ENCODE measurements at regions not wholly inside any gene's neighbourhood (a gene's known extent, or its start where the extent isn't known, plus 50 kb on each side); places are given as distances from the start of the nearest gene placed in this dataset.
"Not testable (repeated sequence)": the region's sequence is repeated elsewhere in the genome, so short reads cannot be mapped to it uniquely, and the experiment has no call there.

DNA sequence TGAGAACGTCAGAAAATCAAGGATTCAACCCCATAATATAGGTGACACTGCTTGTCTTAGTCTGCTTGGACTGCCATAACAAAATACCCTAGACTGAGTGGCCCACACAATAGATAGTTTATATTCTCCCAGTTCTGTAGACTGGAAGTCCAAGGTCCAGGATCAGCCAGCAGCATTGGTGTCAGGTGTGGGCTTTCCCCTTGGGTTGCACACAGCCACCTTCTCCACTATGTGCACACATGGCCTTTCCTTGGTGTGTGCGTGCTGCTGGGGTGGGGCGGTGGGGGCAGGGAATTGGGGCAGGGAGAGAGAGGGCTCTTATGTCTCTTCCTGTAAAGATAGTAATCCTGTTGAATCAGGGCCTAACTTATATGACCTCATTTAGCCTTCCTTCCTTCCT is 106.4 kb downstream of the SLC25A47 start:
- Histone ChIP-seq H3K4me3 (ENCODE audit: low read length) (no peak overlapping the region), H2AFZ (ENCODE audit: low read depth, low read length) (no peak overlapping the region), H3K27me3 (ENCODE audit: insufficient read depth, low read length) (no peaks in the 10 kb centered on the region), H3K9me3 (ENCODE audit: low read length) (no peaks in the 10 kb centered on the region), H3K4me1 (ENCODE audit: insufficient read depth, low read length) (peaks cover 18% of the 10 kb centered on the region), H3K36me3 (ENCODE audit: insufficient read depth, low read length) (no peaks in the 10 kb centered on the region)

DNA sequence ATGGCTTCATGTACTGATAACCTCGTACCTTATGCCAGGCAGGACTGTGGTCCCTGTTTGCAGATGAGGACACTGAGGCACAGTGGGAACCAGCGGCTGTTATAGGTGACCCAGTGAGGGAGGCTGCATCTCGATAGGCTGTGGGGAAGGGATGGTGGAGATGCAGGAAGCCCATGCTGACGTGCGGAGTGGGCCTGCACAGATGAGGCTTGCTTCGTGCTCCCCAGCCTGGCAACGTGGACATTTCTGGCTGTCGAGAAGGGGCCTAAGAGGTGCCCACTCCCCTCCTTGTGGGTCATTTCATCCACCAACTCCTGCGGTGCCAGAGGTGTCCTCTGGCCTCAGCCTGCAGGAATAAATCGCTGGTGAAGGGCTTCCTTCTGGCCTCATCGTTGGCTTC is 107.4 kb downstream of the SLC25A47 start:
- no peaks in the 10 kb centered on the region for H3K36me3 ChIP-seq (ENCODE audit: insufficient read depth, low read length)

GRCh38 chr14:100431461-100431860 is 108.3 kb downstream of the SLC25A47 start:
- not testable (repeated sequence) for H2AFZ ChIP-seq (ENCODE audit: low read depth, low read length); H3K36me3 ChIP-seq (ENCODE audit: insufficient read depth, low read length); H3K27me3 ChIP-seq (ENCODE audit: insufficient read depth, low read length); H3K9me3 ChIP-seq (ENCODE audit: low read length); H3K4me3 ChIP-seq (ENCODE audit: low read length)
- H3K4me1 ChIP-seq (ENCODE audit: insufficient read depth, low read length): peaks cover 16% of the 10 kb centered on the region

More for the DNA sequence above, 107.4 kb downstream of the SLC25A47 start:
- Histone ChIP-seq H3K27me3 (ENCODE audit: insufficient read depth, low read length) (no peaks in the 10 kb centered on the region), H3K4me3 (ENCODE audit: low read length) (no peak overlapping the region), H2AFZ (ENCODE audit: low read depth, low read length) (no peak overlapping the region), H3K9me3 (ENCODE audit: low read length) (no peaks in the 10 kb centered on the region), H3K4me1 (ENCODE audit: insufficient read depth, low read length) (peaks cover 22% of the 10 kb centered on the region)

DNA sequence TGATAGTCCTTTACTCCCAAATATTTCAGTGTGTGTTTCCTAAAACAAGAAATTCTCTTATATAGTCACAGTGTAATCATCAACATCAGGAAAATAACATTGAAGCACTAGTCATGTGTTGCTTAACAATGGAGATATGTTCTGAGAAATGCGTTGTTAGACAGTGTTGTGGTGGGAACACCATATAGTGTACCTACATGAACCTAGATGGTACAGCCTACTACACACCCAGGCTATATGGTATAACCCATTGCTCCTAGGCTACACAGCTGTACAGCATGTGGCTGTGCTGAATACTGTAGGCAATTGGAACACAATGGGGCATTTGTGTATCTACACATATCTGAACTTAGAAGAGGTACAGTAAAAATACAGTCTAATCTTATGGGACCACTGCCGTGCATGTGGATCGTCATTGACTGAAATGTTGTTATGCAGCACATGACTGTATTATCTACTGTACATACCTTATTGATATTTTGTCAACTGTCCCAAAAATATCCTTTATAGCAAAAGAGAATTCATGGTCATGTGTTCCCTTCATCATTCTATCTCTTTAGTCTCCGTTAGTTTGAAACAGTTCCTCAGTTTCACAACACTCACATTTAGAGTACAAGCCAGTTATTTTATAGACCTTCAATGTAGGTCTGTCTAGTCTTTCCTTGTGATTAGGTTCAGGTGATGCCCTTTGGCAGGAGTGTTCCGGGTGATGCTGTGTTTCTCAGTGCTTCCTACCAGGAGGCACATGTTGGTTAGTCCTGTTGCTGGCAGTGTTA is 109.7 kb downstream of the SLC25A47 start:
- no peaks in the 10 kb centered on the region for H3K27me3 ChIP-seq (ENCODE audit: insufficient read depth, low read length)
- H3K9me3 ChIP-seq (ENCODE audit: low read length): no peaks in the 10 kb centered on the region
- peaks cover 22% of the 10 kb centered on the region for H3K4me1 ChIP-seq (ENCODE audit: insufficient read depth, low read length)
- H2AFZ ChIP-seq (ENCODE audit: low read depth, low read length): no peak overlapping the region
- no peaks in the 10 kb centered on the region for H3K36me3 ChIP-seq (ENCODE audit: insufficient read depth, low read length)
- H3K4me3 ChIP-seq (ENCODE audit: low read length): no peak overlapping the region

GRCh38 chr14:100433428-100433814 is 110.3 kb downstream of the SLC25A47 start:
- no peak overlapping the region for H3K4me3 ChIP-seq (ENCODE audit: low read length)
- H3K4me1 ChIP-seq (ENCODE audit: insufficient read depth, low read length): peaks cover 28% of the 10 kb centered on the region
- no peaks in the 10 kb centered on the region for H3K9me3 ChIP-seq (ENCODE audit: low read length)
- H3K36me3 ChIP-seq (ENCODE audit: insufficient read depth, low read length): no peaks in the 10 kb centered on the region
- H2AFZ ChIP-seq (ENCODE audit: low read depth, low read length): no peak overlapping the region
- H3K27me3 ChIP-seq (ENCODE audit: insufficient read depth, low read length): no peaks in the 10 kb centered on the region

GRCh38 chr14:100434033-100434601 is 111.0 kb downstream of the SLC25A47 start:
- Histone ChIP-seq H3K4me3 (ENCODE audit: low read length) (no peak overlapping the region), H3K4me1 (ENCODE audit: insufficient read depth, low read length) (peaks cover 29% of the 10 kb centered on the region), H3K27me3 (ENCODE audit: insufficient read depth, low read length) (no peaks in the 10 kb centered on the region), H3K36me3 (ENCODE audit: insufficient read depth, low read length) (no peaks in the 10 kb centered on the region), H3K9me3 (ENCODE audit: low read length) (no peaks in the 10 kb centered on the region), H2AFZ (ENCODE audit: low read depth, low read length) (no peak overlapping the region)

- Histone ChIP-seq H2AFZ (ENCODE audit: low read depth, low read length) (no peak overlapping the region), H3K4me3 (ENCODE audit: low read length) (no peak overlapping the region), H3K4me1 (ENCODE audit: insufficient read depth, low read length) (peaks cover 35% of the 10 kb centered on the region), H3K36me3 (ENCODE audit: insufficient read depth, low read length) (no peaks in the 10 kb centered on the region), H3K27me3 (ENCODE audit: insufficient read depth, low read length) (no peaks in the 10 kb centered on the region), H3K9me3 (ENCODE audit: low read length) (no peaks in the 10 kb centered on the region)
These were observed 111.8 kb downstream of the SLC25A47 start for GRCh38 chr14:100434911-100435438.

GRCh38 chr14:100435459-100435858 is 112.3 kb downstream of the SLC25A47 start:
- Histone ChIP-seq H3K9me3 (ENCODE audit: low read length) (no peaks in the 10 kb centered on the region), H2AFZ (ENCODE audit: low read depth, low read length) (no peak overlapping the region), H3K27me3 (ENCODE audit: insufficient read depth, low read length) (no peaks in the 10 kb centered on the region), H3K4me1 (ENCODE audit: insufficient read depth, low read length) (peaks cover 40% of the 10 kb centered on the region), H3K4me3 (ENCODE audit: low read length) (no peak overlapping the region), H3K36me3 (ENCODE audit: insufficient read depth, low read length) (no peaks in the 10 kb centered on the region)

- Histone ChIP-seq H3K4me1 (ENCODE audit: insufficient read depth, low read length) (peaks cover 45% of the 10 kb centered on the region), H3K27me3 (ENCODE audit: insufficient read depth, low read length) (no peaks in the 10 kb centered on the region), H3K9me3 (ENCODE audit: low read length) (no peaks in the 10 kb centered on the region), H3K4me3 (ENCODE audit: low read length) (no peak overlapping the region), H2AFZ (ENCODE audit: low read depth, low read length) (no peak overlapping the region), H3K36me3 (ENCODE audit: insufficient read depth, low read length) (no peaks in the 10 kb centered on the region)
These were observed 113.7 kb downstream of the SLC25A47 start for GRCh38 chr14:100436745-100437406.

DNA sequence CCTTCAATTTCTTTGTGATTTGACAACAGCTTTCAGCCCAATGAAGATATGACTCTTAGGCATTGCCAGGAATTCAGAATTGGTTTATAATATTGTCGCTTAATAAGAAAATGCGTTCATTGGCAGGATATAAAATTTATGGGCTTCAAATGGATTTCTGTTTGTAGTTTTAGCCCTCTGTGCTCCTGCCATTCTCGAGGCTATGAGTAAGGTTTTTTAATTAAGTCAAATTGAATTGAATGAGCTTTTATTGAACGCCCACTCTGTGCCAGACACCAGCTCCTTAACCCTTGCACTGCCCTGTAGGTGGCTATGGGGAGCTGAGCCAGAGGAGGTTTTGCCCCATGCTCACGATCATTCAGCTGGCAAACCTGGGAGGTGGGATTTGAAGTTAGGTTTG is 115.1 kb downstream of the SLC25A47 start:
- Histone ChIP-seq H3K36me3 (ENCODE audit: insufficient read depth, low read length) (no peaks in the 10 kb centered on the region), H2AFZ (ENCODE audit: low read depth, low read length) (no peak overlapping the region)

GRCh38 chr14:100438678-100439592 is 115.8 kb downstream of the SLC25A47 start:
- H3K4me3 ChIP-seq (ENCODE audit: low read length): no peak overlapping the region
- no peaks in the 10 kb centered on the region for H3K27me3 ChIP-seq (ENCODE audit: insufficient read depth, low read length)
- no peaks in the 10 kb centered on the region for H3K9me3 ChIP-seq (ENCODE audit: low read length)
- H3K36me3 ChIP-seq (ENCODE audit: insufficient read depth, low read length): no peaks in the 10 kb centered on the region
- no peak overlapping the region for H2AFZ ChIP-seq (ENCODE audit: low read depth, low read length)
- H3K4me1 ChIP-seq (ENCODE audit: insufficient read depth, low read length): peaks cover 56% of the 10 kb centered on the region

More for the DNA sequence above, 115.1 kb downstream of the SLC25A47 start:
- H3K4me1 ChIP-seq (ENCODE audit: insufficient read depth, low read length): peaks cover 49% of the 10 kb centered on the region
- no peak overlapping the region for H3K4me3 ChIP-seq (ENCODE audit: low read length)
- no peaks in the 10 kb centered on the region for H3K27me3 ChIP-seq (ENCODE audit: insufficient read depth, low read length)
- H3K9me3 ChIP-seq (ENCODE audit: low read length): no peaks in the 10 kb centered on the region

GRCh38 chr14:100439781-100440180 is 116.6 kb downstream of the SLC25A47 start:
- Histone ChIP-seq H3K27me3 (ENCODE audit: insufficient read depth, low read length) (no peaks in the 10 kb centered on the region), H2AFZ (ENCODE audit: low read depth, low read length) (no peak overlapping the region), H3K9me3 (ENCODE audit: low read length) (no peaks in the 10 kb centered on the region), H3K4me1 (ENCODE audit: insufficient read depth, low read length) (peaks cover 49% of the 10 kb centered on the region), H3K36me3 (ENCODE audit: insufficient read depth, low read length) (no peaks in the 10 kb centered on the region), H3K4me3 (ENCODE audit: low read length) (no peak overlapping the region)
